ENCODE measurements at regions not wholly inside any gene's neighbourhood (a gene's known extent, or its start where the extent isn't known, plus 50 kb on each side); places are given as distances from the start of the nearest gene placed in this dataset.

- TF ChIP-seq ZNF232 (CRISPR knock-in tag; IDR thresholded peaks at IDR 0.05) (no peak), ZNF416 (CRISPR knock-in tag; IDR thresholded peaks at IDR 0.05) (no peak), HMGA2 (CRISPR knock-in tag; IDR thresholded peaks at IDR 0.05) (no peak), PREB (CRISPR knock-in tag; IDR thresholded peaks at IDR 0.05; ENCODE audit: borderline replicate concordance) (no peak), FOXP1 (CRISPR knock-in tag; IDR thresholded peaks at IDR 0.05; ENCODE audit: borderline replicate concordance) (no peak)
- TF ChIP-seq, protein P1, sequence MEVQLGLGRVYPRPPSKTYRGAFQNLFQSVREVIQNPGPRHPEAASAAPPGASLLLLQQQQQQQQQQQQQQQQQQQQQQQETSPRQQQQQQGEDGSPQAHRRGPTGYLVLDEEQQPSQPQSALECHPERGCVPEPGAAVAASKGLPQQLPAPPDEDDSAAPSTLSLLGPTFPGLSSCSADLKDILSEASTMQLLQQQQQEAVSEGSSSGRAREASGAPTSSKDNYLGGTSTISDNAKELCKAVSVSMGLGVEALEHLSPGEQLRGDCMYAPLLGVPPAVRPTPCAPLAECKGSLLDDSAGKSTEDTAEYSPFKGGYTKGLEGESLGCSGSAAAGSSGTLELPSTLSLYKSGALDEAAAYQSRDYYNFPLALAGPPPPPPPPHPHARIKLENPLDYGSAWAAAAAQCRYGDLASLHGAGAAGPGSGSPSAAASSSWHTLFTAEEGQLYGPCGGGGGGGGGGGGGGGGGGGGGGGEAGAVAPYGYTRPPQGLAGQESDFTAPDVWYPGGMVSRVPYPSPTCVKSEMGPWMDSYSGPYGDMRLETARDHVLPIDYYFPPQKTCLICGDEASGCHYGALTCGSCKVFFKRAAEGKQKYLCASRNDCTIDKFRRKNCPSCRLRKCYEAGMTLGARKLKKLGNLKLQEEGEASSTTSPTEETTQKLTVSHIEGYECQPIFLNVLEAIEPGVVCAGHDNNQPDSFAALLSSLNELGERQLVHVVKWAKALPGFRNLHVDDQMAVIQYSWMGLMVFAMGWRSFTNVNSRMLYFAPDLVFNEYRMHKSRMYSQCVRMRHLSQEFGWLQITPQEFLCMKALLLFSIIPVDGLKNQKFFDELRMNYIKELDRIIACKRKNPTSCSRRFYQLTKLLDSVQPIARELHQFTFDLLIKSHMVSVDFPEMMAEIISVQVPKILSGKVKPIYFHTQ (CRISPR knock-in tag; IDR thresholded peaks at IDR 0.05) = no peak
These were observed 101.1 kb downstream of the LYZL1 start (continued) for GRCh38 chr10:29389935-29390334.

GRCh38 chr10:29392376-29393021 is 103.6 kb downstream of the LYZL1 start:
- Mint-ChIP-seq H3K27ac (no peak overlapping the region), H3K4me1 (peaks cover 6% of the 10 kb centered on the region), H3K27me3 (ENCODE audit: low read depth) (peaks cover 2% of the 10 kb centered on the region; the same call in 1 of the 2 replicates), H3K36me3 (no peaks in the 10 kb centered on the region), H3K9me3 (no peaks in the 10 kb centered on the region), H3K4me3 (no peak overlapping the region)
- peak; percentile 64 for DNase-seq (ENCODE audit: low spot score)
- ATAC-seq = peak; percentile 85
- TF ChIP-seq, protein P2, sequence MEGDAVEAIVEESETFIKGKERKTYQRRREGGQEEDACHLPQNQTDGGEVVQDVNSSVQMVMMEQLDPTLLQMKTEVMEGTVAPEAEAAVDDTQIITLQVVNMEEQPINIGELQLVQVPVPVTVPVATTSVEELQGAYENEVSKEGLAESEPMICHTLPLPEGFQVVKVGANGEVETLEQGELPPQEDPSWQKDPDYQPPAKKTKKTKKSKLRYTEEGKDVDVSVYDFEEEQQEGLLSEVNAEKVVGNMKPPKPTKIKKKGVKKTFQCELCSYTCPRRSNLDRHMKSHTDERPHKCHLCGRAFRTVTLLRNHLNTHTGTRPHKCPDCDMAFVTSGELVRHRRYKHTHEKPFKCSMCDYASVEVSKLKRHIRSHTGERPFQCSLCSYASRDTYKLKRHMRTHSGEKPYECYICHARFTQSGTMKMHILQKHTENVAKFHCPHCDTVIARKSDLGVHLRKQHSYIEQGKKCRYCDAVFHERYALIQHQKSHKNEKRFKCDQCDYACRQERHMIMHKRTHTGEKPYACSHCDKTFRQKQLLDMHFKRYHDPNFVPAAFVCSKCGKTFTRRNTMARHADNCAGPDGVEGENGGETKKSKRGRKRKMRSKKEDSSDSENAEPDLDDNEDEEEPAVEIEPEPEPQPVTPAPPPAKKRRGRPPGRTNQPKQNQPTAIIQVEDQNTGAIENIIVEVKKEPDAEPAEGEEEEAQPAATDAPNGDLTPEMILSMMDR (IDR thresholded peaks at IDR 0.05) = peak; percentile 60
- no peak for TF ChIP-seq CBFB (CRISPR knock-in tag; IDR thresholded peaks at IDR 0.05; ENCODE audit: low read depth)
- TF ChIP-seq ZNF671 (CRISPR knock-in tag; IDR thresholded peaks at IDR 0.05) = no peak
- TF ChIP-seq SOX15 (CRISPR knock-in tag; IDR thresholded peaks at IDR 0.05) = no peak
- TF ChIP-seq ZNF423 (CRISPR knock-in tag; IDR thresholded peaks at IDR 0.05) = no peak
- no peak for TF ChIP-seq ELF4 (CRISPR knock-in tag; IDR thresholded peaks at IDR 0.05; ENCODE audit: low read depth)
- ChIA-PET CTCF (interaction anchor here (0.6 to 2.1 kb wide), 13 partner anchors 13 to 1036 kb away, joined by 3 to 7 read pairs (median 4); no protein-coding TSS in a partner anchor), POLR2A (no interaction called here)

GRCh38 chr10:29394321-29394932 is 105.6 kb downstream of the LYZL1 start:
- CTCF ChIA-PET = interaction anchor here (1.0 to 2.1 kb wide), 3 partner anchors 55 to 326 kb away, joined by 5 to 6 read pairs (median 5); no protein-coding TSS in a partner anchor
- peaks cover 3% of the 10 kb centered on the region for H3K9me3 Mint-ChIP-seq
- no peak overlapping the region for H3K27ac Mint-ChIP-seq
- POLR2A ChIA-PET = no interaction called here
- H3K27me3 Mint-ChIP-seq (ENCODE audit: low read depth) = peaks cover 2% of the 10 kb centered on the region; the same call in 1 of the 2 replicates
- DNase-seq (ENCODE audit: low spot score) = no peak
- no peak overlapping the region for H3K4me3 Mint-ChIP-seq
- peaks cover 6% of the 10 kb centered on the region for H3K4me1 Mint-ChIP-seq
- ATAC-seq = peak; percentile 70
- no peaks in the 10 kb centered on the region for H3K36me3 Mint-ChIP-seq
- TF ChIP-seq KAT7 (CRISPR knock-in tag; IDR thresholded peaks at IDR 0.05; ENCODE audit: borderline replicate concordance) (no peak), ZNF425 (CRISPR knock-in tag; conservative IDR thresholded peaks at IDR 0.05) (no peak), ZSCAN18 (CRISPR knock-in tag; IDR thresholded peaks at IDR 0.05) (no peak), MLX (CRISPR knock-in tag; IDR thresholded peaks at IDR 0.05) (no peak), ZNF532 (CRISPR knock-in tag; IDR thresholded peaks at IDR 0.05; ENCODE audit: borderline replicate concordance) (no peak)

All from WTC11 (cell line).